SK-N-SH (cell line): ENCODE measurements at regions not wholly inside any gene's neighbourhood (a gene's known extent, or its start where the extent isn't known, plus 50 kb on each side); places are given as distances from the start of the nearest gene placed in this dataset.

ENCODE experiments used
- CTCF ChIP-seq: fragments of 200-600 bp; sonication (generic); IDR thresholded peaks from 2 replicates; pipeline ENCODE4 v1.6.1; 2017; ENCODE audit warnings: antibody characterized with exemption, mild to moderate bottlenecking, moderate library complexity
- EP300 ChIP-seq, 2 experiments: IDR thresholded peaks; 2 replicates each; pipeline versions ENCODE4 v1.4.0 to v1.6.1; 2012; ENCODE audit warnings: borderline replicate concordance in 1 of 2, low read depth in 1 of 2, low read length in 1 of 2
- FOXM1 ChIP-seq: IDR thresholded peaks from 2 replicates; pipeline ENCODE4 v1.4.0; 2012; ENCODE audit warnings: low read depth, mild to moderate bottlenecking
- IRF3 ChIP-seq: fragments of 150-350 bp; IDR thresholded peaks from 2 replicates; pipeline ENCODE4 v1.6.1; 2016; ENCODE audit warnings: mild to moderate bottlenecking, low read depth, low read length
- JUND ChIP-seq: IDR thresholded peaks from 2 replicates; pipeline ENCODE4 v1.4.0; 2012
- MXI1 ChIP-seq: IDR thresholded peaks from 2 replicates; pipeline ENCODE4 v1.6.1; 2012; ENCODE audit warnings: mild to moderate bottlenecking, low read depth, low read length, improper control_type of control experiment
- POLR2AphosphoS5 ChIP-seq: IDR thresholded peaks from 2 replicates; pipeline ENCODE4 v1.6.1; 2012; ENCODE audit warnings: low read depth, low read length
- RAD21 ChIP-seq: IDR thresholded peaks from 2 replicates; pipeline ENCODE4 v1.6.1; 2012; ENCODE audit warnings: mild to moderate bottlenecking, low read length
- TAF1 ChIP-seq: IDR thresholded peaks from 2 replicates; pipeline ENCODE4 v1.6.1; 2012; ENCODE audit warnings: low read depth, mild to moderate bottlenecking, low read length, moderate library complexity, borderline replicate concordance

GRCh38 chr3:28745916-28746617, 397.4 kb upstream of the AZI2 start:
- no peak for TF ChIP-seq CTCF
- TF ChIP-seq MXI1, result peak; percentile 67; the same call in 1 of the 2 replicates
- peak in 1 of 2 experiments; percentile 70; a peak in 2 of 4 replicates for TF ChIP-seq EP300 (IDR thresholded peaks at IDR 0.05; ENCODE audit: borderline replicate concordance in 1 of 2, low read depth in 1 of 2, low read length in 1 of 2)
- TF ChIP-seq IRF3, result no peak
- TF ChIP-seq TAF1, result no peak
- no peak for TF ChIP-seq POLR2AphosphoS5
- TF ChIP-seq RAD21, result no peak
- no peak for TF ChIP-seq FOXM1
- TF ChIP-seq JUND, result no peak
